ENCODE measurements at regions not wholly inside any gene's neighbourhood (a gene's known extent, or its start where the extent isn't known, plus 50 kb on each side); places are given as distances from the start of the nearest gene placed in this dataset.

GRCh38 chr11:106474274-106474673 is 396.8 kb downstream of the AASDHPPT start:
- POLR2A ChIA-PET (ENCODE audit: unreplicated experiment), result no interaction called here
- intact Hi-C loops (cut with micrococcal nuclease), result no loop called here
- ATAC-seq, result no peak

GRCh38 chr11:106475181-106475580 is 397.7 kb downstream of the AASDHPPT start:
- H3K36me3 ChIP-seq (ENCODE audit: low read depth, low read length), result peaks cover 2% of the 10 kb centered on the region; the same call in 1 of the 2 replicates
- no peaks in the 10 kb centered on the region for H3F3A ChIP-seq (ENCODE audit: low read length, unreplicated experiment)
- TF ChIP-seq EZH2 (IDR thresholded peaks at IDR 0.05; ENCODE audit: low read length, unreplicated experiment), result no peak
- no peak for TF ChIP-seq EZH2phosphoT487 (IDR thresholded peaks at IDR 0.05; ENCODE audit: borderline replicate concordance, low read length)
- TF ChIP-seq CTCF (conservative IDR thresholded peaks at IDR 0.05; ENCODE audit: low read depth, low read length), result no peak
- H3K79me2 ChIP-seq (ENCODE audit: low read length), result no peaks in the 10 kb centered on the region
- H3K4me3 ChIP-seq (ENCODE audit: low read length), result no peak overlapping the region
- DNase-seq (no peak), ATAC-seq (no peak)
- H3K4me2 ChIP-seq (ENCODE audit: low read length), result no peak overlapping the region
- peaks cover 4% of the 10 kb centered on the region; the same call in 1 of the 2 replicates for H3K9me3 ChIP-seq (ENCODE audit: low read length)
- H3K9me2 ChIP-seq (replicated peaks; ENCODE audit: low read length), result no peaks in the 10 kb centered on the region
- no peak overlapping the region for H3K27ac ChIP-seq (ENCODE audit: low read length)
- H3K9ac ChIP-seq (ENCODE audit: low read length), result no peak overlapping the region
- H3K4me1 ChIP-seq (ENCODE audit: insufficient read depth, low read length), result peaks cover 30% of the 10 kb centered on the region
- no peak overlapping the region for H2AFZ ChIP-seq (ENCODE audit: low read length)
- CTCF ChIA-PET, result no interaction called here
- H4K20me1 ChIP-seq (ENCODE audit: low read length), result no peaks in the 10 kb centered on the region
- no TSS peak for BruUV-seq (replicated peaks)
- H3K27me3 ChIP-seq (ENCODE audit: low read length), result no peaks in the 10 kb centered on the region
- POLR2A ChIA-PET (ENCODE audit: unreplicated experiment), result no interaction called here
- intact Hi-C loops (cut with micrococcal nuclease), result no loop called here

More at GRCh38 chr11:106474274-106474673, 396.8 kb downstream of the AASDHPPT start:
- CTCF ChIA-PET, result interaction anchor here (0.7 kb wide), 1 partner anchor 75 kb away, joined by 3 read pairs; no protein-coding TSS in a partner anchor
- no peak overlapping the region for H2AFZ ChIP-seq (ENCODE audit: low read length)
- no peak overlapping the region for H3K27ac ChIP-seq (ENCODE audit: low read length)
- no peak overlapping the region for H3K9ac ChIP-seq (ENCODE audit: low read length)
- H3K36me3 ChIP-seq (ENCODE audit: low read depth, low read length), result peaks cover 2% of the 10 kb centered on the region; the same call in 1 of the 2 replicates
- BruUV-seq (replicated peaks), result no TSS peak
- H4K20me1 ChIP-seq (ENCODE audit: low read length), result no peaks in the 10 kb centered on the region
- DNase-seq, result no peak
- no peak overlapping the region for H3K4me3 ChIP-seq (ENCODE audit: low read length)
- peaks cover 30% of the 10 kb centered on the region for H3K4me1 ChIP-seq (ENCODE audit: insufficient read depth, low read length)
- no peaks in the 10 kb centered on the region for H3K27me3 ChIP-seq (ENCODE audit: low read length)
- H3K9me2 ChIP-seq (replicated peaks; ENCODE audit: low read length), result no peaks in the 10 kb centered on the region
- H3K9me3 ChIP-seq (ENCODE audit: low read length), result peaks cover 4% of the 10 kb centered on the region; the same call in 1 of the 2 replicates
- H3K4me2 ChIP-seq (ENCODE audit: low read length), result no peak overlapping the region
- TF ChIP-seq EZH2 (IDR thresholded peaks at IDR 0.05; ENCODE audit: low read length, unreplicated experiment) (no peak), CTCF (conservative IDR thresholded peaks at IDR 0.05; ENCODE audit: low read depth, low read length) (no peak), EZH2phosphoT487 (IDR thresholded peaks at IDR 0.05; ENCODE audit: borderline replicate concordance, low read length) (no peak)
- no peaks in the 10 kb centered on the region for H3K79me2 ChIP-seq (ENCODE audit: low read length)
- no peaks in the 10 kb centered on the region for H3F3A ChIP-seq (ENCODE audit: low read length, unreplicated experiment)

GRCh38 chr11:106477776-106478175 is 400.3 kb downstream of the AASDHPPT start:
- ATAC-seq, result no peak
- Histone ChIP-seq H3K4me2 (ENCODE audit: low read length) (no peak overlapping the region), H3K27me3 (ENCODE audit: low read length) (no peaks in the 10 kb centered on the region), H3K9me3 (ENCODE audit: low read length) (peaks cover 4% of the 10 kb centered on the region; the same call in 1 of the 2 replicates), H3F3A (ENCODE audit: low read length, unreplicated experiment) (no peaks in the 10 kb centered on the region), H3K79me2 (ENCODE audit: low read length) (no peaks in the 10 kb centered on the region), H3K27ac (ENCODE audit: low read length) (no peak overlapping the region), H3K9me2 (replicated peaks; ENCODE audit: low read length) (no peaks in the 10 kb centered on the region), H3K4me3 (ENCODE audit: low read length) (no peak overlapping the region), H3K36me3 (ENCODE audit: low read depth, low read length) (peaks cover 2% of the 10 kb centered on the region; the same call in 1 of the 2 replicates), H3K9ac (ENCODE audit: low read length) (no peak overlapping the region), H2AFZ (ENCODE audit: low read length) (no peak overlapping the region), H4K20me1 (ENCODE audit: low read length) (no peaks in the 10 kb centered on the region), H3K4me1 (ENCODE audit: insufficient read depth, low read length) (peaks cover 26% of the 10 kb centered on the region)
- no peak for TF ChIP-seq EZH2 (IDR thresholded peaks at IDR 0.05; ENCODE audit: low read length, unreplicated experiment)
- no peak for TF ChIP-seq CTCF (conservative IDR thresholded peaks at IDR 0.05; ENCODE audit: low read depth, low read length)
- TF ChIP-seq EZH2phosphoT487 (IDR thresholded peaks at IDR 0.05; ENCODE audit: borderline replicate concordance, low read length), result no peak
- no peak for DNase-seq
- BruUV-seq (replicated peaks), result no TSS peak
- CTCF ChIA-PET, result no interaction called here
- POLR2A ChIA-PET (ENCODE audit: unreplicated experiment), result no interaction called here
- intact Hi-C loops (cut with micrococcal nuclease), result no loop called here

Measured in PC-3 (cell line).